ENCODE measurements at regions not wholly inside any gene's neighbourhood (a gene's known extent, or its start where the extent isn't known, plus 50 kb on each side); places are given as distances from the start of the nearest gene placed in this dataset.
"Not testable (repeated sequence)": the region's sequence is repeated elsewhere in the genome, so short reads cannot be mapped to it uniquely, and the experiment has no call there.

DNA sequence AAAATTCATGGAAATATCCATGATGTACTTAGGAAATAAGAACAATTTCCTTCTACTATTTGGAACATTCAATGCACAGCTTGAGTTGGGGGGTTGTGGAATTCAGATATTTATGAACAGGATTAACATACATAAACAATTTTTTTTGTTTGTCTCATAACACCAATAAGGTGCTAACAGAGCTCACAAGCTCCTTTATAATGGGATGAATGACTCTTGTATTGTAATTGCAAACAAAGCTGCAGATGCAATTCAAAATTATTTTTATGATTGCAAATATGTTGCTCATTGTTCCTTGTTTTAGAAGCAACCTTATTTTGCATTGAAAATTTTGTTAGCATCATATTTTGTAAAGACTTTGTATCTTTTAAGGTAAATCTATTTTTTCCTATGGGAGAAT, 265.7 kb downstream of the PCDH17 start:
- TF ChIP-seq, protein P1, sequence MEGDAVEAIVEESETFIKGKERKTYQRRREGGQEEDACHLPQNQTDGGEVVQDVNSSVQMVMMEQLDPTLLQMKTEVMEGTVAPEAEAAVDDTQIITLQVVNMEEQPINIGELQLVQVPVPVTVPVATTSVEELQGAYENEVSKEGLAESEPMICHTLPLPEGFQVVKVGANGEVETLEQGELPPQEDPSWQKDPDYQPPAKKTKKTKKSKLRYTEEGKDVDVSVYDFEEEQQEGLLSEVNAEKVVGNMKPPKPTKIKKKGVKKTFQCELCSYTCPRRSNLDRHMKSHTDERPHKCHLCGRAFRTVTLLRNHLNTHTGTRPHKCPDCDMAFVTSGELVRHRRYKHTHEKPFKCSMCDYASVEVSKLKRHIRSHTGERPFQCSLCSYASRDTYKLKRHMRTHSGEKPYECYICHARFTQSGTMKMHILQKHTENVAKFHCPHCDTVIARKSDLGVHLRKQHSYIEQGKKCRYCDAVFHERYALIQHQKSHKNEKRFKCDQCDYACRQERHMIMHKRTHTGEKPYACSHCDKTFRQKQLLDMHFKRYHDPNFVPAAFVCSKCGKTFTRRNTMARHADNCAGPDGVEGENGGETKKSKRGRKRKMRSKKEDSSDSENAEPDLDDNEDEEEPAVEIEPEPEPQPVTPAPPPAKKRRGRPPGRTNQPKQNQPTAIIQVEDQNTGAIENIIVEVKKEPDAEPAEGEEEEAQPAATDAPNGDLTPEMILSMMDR (IDR thresholded peaks at IDR 0.05; ENCODE audit: insufficient read depth, low read depth, low read length, missing control alignments): no peak
- DNase-seq (ENCODE audit: low read depth): no peak
- H3K4me3 ChIP-seq (ENCODE audit: low read length): no peak overlapping the region

DNA sequence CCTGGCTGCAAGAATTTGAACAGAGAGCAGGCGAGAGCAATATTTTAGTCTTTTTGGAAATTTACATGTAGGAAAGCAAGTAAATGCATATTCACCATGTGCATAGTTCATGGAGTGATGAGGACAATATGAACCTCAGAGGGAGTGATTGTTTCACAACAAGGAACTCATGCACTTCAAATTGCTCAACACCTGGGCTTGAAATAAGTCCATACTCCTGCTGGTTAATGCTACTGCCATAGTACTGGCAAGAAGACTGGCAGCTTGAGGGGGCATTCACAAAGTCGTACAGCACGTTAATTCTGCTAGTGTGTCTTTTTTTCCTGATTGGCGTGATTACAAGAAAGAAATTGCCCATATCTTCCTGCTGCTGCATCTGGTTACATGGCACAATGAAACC, 267.6 kb downstream of the PCDH17 start:
- no peak overlapping the region for H3K4me3 ChIP-seq (ENCODE audit: low read length)
- TF ChIP-seq, protein P1 (IDR thresholded peaks at IDR 0.05; ENCODE audit: insufficient read depth, low read depth, low read length, missing control alignments): no peak
- DNase-seq (ENCODE audit: low read depth): peak; percentile 0

DNA sequence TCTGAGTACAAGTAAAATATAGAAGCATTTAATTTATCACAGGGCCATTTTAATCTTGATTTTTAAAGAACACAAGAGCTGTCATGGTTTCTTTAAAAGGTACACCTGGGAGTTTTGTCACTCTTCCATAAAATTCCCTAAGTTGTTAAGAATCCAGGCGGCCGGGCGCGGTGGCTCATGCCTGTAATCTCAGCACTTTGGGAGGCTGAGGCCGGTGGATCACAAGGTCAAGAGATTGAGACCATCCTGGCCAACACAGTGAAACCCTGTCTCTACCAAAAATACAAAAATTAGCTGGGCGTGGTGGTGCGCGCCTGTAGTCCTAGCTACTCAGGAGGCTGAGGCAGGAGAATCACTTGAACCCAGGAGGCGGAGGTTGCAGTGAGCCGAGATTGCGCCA, 278.3 kb downstream of the PCDH17 start:
- DNase-seq (ENCODE audit: low read depth): not testable (repeated sequence)

DNA sequence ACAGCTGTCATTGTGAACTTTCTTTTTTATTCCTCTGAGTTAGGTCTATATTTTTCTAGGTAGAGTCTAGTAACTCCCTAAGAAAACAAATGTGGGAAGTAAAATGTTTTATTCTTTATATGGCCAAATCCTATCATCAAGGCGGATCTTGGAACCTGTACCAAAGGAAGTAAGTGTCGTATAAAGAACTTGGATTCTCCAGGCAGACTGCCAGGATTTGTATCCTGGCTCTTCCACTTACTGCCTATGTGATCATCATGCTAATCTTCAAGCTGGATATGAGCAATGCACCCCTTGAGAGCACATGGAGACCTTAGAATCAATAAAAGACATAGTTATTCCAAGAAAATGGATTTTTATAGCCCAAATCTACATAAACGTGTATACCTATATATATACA, 286.5 kb downstream of the PCDH17 start:
- DNase-seq (ENCODE audit: low read depth): no peak
- no peak overlapping the region for H3K4me3 ChIP-seq (ENCODE audit: low read length)
- TF ChIP-seq, protein P1 (IDR thresholded peaks at IDR 0.05; ENCODE audit: insufficient read depth, low read depth, low read length, missing control alignments): no peak

More for the DNA sequence above, 278.3 kb downstream of the PCDH17 start:
- not testable (repeated sequence) for H3K4me3 ChIP-seq (ENCODE audit: low read length)

DNA sequence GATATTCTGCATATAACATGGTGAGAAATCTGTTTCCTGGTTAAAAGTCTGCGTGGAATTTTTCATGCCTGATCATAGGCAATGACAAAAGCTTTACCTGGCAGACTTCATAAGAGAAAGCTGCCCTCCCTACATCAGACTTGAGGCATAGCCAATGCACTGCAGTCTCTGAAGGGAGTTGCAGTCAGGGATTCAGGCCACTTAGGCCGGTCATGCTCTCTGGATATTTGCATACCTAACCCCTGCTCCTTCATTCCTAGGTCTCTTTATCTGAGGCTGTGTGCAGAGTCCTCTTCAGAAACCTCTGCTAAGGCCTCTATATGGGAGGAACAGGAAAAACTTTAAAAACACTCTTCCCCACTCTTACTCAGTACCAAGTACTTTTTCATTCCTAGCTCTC, 287.4 kb downstream of the PCDH17 start:
- H3K4me3 ChIP-seq (ENCODE audit: low read length): no peak overlapping the region
- TF ChIP-seq, protein P1 (IDR thresholded peaks at IDR 0.05; ENCODE audit: insufficient read depth, low read depth, low read length, missing control alignments): no peak
- DNase-seq (ENCODE audit: low read depth): no peak

DNA sequence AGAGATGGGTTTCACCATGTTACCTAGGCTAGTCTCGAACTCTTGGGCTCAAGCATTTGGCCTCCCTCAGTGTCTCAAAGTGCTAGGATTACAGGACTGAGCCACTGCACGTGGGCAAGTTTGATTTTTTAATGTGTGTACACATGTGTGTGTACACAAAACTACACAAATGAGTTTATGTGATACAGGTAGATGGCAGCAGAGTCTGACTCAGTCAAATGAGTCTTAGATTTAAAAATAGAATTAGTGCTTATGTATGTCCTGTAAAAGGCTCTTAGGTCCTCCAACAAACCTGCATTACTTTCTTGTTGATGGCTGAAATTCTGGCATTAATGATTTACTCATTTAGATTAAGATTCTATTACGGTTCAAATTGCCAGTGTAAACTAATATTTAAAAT, 293.7 kb downstream of the PCDH17 start:
- no peak overlapping the region for H3K4me3 ChIP-seq (ENCODE audit: low read length)
- TF ChIP-seq, protein P1 (IDR thresholded peaks at IDR 0.05; ENCODE audit: insufficient read depth, low read depth, low read length, missing control alignments): no peak

DNA sequence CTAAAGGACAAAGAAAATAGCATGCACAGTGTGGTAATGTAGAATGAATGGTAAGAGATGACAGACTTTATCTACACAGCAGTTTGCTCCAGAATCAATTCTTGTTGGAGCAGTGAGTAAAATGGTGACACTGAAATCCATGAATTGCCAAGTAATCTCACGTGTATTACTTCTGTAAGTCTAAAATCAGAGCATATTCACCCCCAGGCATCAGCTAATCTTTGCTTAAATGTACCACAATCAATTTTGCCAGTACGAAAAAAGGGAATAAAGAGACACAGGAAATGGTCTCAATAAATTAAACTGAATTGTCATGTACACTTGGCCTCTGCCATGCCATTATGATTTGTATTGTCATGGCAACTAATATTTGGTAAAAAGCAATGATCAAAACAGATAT, 294.2 kb downstream of the PCDH17 start:
- DNase-seq (ENCODE audit: low read depth): no peak
- TF ChIP-seq, protein P1 (IDR thresholded peaks at IDR 0.05; ENCODE audit: insufficient read depth, low read depth, low read length, missing control alignments): no peak
- H3K4me3 ChIP-seq (ENCODE audit: low read length): no peak overlapping the region

More for the DNA sequence above, 293.7 kb downstream of the PCDH17 start:
- peak; percentile 2 for DNase-seq (ENCODE audit: low read depth)

Data from epithelial cell of esophagus (primary cell).